ENCODE measurements at regions not wholly inside any gene's neighbourhood (a gene's known extent, or its start where the extent isn't known, plus 50 kb on each side); places are given as distances from the start of the nearest gene placed in this dataset.

DNA sequence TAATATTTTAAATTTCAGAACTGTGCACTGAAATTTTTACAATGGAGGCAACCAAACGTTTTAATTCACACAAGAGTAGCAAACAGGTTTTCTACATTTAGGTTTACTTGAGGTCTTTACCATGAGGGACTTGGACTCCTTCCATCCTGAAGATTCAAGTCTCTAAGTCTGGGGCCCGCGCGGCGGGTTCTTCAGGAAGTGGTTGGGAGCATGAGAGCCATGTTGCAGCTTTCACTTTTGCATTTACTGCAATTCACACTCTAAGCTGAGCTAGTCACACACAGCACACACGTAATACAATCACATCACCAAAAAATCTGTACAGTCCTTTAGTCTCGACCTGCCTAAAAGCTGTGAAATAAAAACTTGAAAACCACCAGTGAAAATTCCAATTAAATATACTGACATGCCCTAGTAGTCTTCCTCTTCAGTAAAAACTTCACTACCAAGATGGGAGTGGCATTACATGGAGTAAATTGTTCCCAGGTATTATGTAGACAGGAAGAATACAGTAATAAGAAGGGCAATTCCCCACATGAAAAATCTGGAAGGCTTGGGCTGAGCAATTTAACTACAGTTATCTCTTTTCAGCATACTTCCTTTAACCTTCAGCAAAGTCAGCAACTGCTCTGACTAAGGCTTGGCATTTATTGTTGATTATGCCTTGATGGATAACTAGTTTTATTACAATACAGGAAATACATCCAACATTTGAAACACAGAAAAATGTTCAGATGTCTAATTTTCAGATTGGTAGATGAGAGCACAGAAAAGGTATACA, 571.1 kb upstream of the DIPK2B start:
- no peak for TF ChIP-seq POLR2AphosphoS5 (IDR thresholded peaks at IDR 0.05; ENCODE audit: low read depth, low read length)
- TF ChIP-seq, protein P1, sequence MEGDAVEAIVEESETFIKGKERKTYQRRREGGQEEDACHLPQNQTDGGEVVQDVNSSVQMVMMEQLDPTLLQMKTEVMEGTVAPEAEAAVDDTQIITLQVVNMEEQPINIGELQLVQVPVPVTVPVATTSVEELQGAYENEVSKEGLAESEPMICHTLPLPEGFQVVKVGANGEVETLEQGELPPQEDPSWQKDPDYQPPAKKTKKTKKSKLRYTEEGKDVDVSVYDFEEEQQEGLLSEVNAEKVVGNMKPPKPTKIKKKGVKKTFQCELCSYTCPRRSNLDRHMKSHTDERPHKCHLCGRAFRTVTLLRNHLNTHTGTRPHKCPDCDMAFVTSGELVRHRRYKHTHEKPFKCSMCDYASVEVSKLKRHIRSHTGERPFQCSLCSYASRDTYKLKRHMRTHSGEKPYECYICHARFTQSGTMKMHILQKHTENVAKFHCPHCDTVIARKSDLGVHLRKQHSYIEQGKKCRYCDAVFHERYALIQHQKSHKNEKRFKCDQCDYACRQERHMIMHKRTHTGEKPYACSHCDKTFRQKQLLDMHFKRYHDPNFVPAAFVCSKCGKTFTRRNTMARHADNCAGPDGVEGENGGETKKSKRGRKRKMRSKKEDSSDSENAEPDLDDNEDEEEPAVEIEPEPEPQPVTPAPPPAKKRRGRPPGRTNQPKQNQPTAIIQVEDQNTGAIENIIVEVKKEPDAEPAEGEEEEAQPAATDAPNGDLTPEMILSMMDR (IDR thresholded peaks at IDR 0.05), result no peak
- TF ChIP-seq, protein P2, sequence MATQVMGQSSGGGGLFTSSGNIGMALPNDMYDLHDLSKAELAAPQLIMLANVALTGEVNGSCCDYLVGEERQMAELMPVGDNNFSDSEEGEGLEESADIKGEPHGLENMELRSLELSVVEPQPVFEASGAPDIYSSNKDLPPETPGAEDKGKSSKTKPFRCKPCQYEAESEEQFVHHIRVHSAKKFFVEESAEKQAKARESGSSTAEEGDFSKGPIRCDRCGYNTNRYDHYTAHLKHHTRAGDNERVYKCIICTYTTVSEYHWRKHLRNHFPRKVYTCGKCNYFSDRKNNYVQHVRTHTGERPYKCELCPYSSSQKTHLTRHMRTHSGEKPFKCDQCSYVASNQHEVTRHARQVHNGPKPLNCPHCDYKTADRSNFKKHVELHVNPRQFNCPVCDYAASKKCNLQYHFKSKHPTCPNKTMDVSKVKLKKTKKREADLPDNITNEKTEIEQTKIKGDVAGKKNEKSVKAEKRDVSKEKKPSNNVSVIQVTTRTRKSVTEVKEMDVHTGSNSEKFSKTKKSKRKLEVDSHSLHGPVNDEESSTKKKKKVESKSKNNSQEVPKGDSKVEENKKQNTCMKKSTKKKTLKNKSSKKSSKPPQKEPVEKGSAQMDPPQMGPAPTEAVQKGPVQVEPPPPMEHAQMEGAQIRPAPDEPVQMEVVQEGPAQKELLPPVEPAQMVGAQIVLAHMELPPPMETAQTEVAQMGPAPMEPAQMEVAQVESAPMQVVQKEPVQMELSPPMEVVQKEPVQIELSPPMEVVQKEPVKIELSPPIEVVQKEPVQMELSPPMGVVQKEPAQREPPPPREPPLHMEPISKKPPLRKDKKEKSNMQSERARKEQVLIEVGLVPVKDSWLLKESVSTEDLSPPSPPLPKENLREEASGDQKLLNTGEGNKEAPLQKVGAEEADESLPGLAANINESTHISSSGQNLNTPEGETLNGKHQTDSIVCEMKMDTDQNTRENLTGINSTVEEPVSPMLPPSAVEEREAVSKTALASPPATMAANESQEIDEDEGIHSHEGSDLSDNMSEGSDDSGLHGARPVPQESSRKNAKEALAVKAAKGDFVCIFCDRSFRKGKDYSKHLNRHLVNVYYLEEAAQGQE (IDR thresholded peaks at IDR 0.05; ENCODE audit: insufficient read depth in 1 of 2, low read depth in 2 of 2, low read length in 1 of 2), result no peak
- no peak for TF ChIP-seq SIN3A (IDR thresholded peaks at IDR 0.05; ENCODE audit: borderline replicate concordance, insufficient read depth, low read depth, low read length)

All from Panc1 (cell line).